NCI-H748 (cell line): ENCODE measurements at regions not wholly inside any gene's neighbourhood (a gene's known extent, or its start where the extent isn't known, plus 50 kb on each side); places are given as distances from the start of the nearest gene placed in this dataset.

Experiments used
- DNase-seq: peaks from one replicate; lab custom pipeline; 2025; ENCODE audit not compliant: unreplicated experiment; lab: John Stamatoyannopoulos, UW

DNA sequence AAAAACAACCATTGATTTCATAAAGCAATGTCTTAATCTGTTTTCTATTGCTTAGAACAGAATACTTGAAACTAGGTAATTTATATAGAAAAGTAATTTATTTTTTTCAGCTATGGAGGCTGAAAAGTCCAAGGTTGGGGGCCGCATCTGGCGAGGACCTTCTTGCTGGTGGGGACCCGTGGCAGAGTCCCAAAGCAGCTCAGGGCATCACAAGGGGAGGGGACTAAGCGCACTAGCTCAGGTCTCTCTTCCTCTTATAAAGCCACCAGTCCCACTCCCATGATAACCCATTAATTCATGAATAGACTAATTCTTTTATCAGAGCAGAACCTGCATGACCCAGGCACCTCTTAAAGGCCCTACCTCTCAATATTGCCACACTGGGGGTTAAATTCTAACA, 87.2 kb upstream of the KLF13 start:
- DNase-seq, result no peak

DNA sequence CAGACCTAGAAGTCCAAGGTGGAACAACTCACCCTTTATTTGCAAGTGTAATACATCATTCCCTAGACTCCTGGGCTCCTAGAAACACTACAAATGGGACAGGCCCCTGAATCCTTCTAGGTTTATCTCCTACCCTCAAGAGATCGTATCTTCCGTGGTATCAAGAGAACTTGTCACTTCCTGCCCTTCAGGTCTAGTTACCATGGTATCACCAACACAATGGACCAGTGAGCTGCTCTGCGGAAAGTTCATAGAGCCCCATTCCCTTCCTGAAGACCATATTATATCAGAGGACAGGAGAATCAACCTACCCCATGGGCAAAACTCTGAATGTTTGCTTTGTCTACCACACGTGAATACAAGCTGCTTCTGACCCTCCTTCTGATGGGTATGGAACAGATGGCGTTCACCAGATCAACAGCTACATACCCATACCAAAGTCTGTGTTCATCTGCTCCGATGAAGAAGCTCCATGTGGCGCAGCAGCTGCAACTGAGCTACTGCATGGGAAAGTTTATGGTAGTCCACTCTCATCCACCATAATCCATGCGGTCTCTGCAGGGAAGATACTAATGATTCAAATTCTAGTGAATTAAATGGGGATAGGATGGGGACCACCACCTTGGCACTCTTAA, 84.6 kb upstream of the KLF13 start:
- DNase-seq, result no peak

GRCh38 chr15:31243895-31244294, 82.7 kb upstream of the KLF13 start:
- DNase-seq, result no peak

DNA sequence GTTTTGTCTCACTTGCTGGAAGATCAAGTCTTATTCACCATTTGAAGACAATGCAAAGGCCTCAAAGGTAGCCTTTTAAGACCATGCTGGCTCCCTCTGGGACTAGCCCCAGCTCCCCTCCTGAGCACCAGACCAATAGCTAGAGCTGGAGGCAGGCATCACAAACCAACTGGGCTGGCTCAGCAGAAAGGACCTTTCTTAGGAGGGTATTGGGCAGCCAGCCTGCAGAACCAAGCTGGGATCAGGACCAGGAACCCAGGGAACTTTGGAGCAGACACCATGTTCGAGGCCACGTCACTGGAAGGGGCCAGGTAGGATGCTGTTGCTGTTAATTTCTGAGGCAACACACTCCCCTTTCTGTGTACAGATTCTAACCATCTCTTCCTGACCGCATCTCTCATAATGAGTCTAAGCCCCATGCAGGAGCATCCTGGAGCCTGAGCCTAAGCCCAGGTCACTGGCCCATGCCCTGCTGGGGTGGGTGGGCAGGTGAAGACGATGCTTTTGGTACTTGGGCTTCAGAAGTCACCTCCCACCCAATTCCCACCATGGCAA, 81.4 kb upstream of the KLF13 start:
- no peak for DNase-seq

DNA sequence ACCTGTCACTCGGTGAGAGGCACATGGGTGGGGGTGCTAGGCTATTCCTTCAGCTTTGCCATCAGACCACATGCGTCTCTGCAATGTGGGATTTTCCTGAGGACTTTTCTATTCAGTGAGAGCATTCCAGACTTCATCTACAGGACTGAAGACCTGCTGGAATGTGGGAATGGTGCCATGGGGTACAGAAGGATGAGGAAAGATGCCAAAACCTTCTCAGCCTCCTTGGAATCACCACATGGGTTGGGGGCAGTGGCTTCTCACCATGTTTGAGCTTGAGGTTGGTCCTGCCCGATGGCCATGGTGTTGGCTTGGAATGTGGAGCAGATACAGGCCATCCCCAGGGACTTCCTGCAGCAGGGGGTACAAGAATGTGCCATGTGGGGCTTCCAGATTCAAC, 80.9 kb upstream of the KLF13 start:
- no peak for DNase-seq

DNA sequence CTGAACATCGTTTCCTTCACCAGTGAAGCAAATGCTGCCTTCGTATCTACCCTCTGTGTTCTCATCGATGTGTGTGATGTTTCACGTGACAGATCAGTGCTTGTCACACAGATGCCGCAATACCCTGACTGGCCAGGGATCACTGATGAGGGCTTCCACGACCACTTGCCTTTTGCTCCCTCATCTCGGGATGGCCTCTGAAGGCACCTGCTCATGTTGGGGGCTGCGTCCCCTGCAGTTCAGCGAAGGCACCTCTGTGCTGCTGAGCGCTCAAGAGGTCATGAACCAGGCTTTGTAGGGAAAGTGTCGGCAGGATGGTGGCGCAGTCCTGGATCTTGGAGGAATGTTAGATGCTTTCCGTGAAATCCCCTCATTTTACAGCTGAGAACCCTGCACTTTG, 79.2 kb upstream of the KLF13 start:
- DNase-seq, result no peak

DNA sequence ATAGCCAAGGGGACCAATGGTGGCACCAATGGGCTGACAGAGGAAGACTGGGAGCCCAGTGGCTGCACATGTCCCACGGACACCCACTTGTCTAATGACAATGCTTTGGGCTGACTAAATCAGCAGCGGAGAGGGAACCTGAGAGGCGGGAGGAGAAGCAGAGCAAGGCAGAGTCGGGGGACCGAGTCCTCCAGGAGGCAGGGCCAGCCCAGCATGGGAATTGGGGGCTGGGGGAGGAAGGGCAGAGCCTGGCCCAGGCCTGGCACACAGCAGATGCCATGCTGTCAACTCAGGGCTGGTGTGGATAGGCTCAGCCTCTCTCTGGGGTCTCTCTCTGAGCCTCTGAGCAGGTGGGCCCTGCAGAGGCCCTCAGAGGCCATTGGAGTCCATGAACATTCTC, 78.4 kb upstream of the KLF13 start:
- no peak for DNase-seq

GRCh38 chr15:31248951-31249350, 77.7 kb upstream of the KLF13 start:
- no peak for DNase-seq

DNA sequence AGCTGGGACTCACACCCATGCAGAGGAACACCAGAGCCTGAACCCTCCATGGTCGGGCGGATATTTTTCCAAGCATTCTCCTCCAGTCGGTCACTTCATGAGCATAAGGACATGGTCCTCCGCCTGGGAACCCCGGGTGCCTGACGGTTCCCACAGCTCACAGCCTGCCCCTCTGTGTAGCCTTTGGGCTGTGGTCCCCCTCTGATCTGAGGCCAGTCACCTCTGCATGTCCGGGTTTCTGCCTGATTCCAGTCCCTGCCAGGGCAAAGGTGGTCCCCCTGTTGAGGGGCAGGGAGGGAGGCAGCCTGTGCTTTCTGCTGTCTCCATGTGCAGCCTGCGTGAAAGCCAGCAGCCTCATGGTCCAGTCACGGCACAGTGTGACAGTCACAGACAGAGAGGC, 76.6 kb upstream of the KLF13 start:
- no peak for DNase-seq

GRCh38 chr15:31251165-31251564, 75.5 kb upstream of the KLF13 start:
- no peak for DNase-seq

DNA sequence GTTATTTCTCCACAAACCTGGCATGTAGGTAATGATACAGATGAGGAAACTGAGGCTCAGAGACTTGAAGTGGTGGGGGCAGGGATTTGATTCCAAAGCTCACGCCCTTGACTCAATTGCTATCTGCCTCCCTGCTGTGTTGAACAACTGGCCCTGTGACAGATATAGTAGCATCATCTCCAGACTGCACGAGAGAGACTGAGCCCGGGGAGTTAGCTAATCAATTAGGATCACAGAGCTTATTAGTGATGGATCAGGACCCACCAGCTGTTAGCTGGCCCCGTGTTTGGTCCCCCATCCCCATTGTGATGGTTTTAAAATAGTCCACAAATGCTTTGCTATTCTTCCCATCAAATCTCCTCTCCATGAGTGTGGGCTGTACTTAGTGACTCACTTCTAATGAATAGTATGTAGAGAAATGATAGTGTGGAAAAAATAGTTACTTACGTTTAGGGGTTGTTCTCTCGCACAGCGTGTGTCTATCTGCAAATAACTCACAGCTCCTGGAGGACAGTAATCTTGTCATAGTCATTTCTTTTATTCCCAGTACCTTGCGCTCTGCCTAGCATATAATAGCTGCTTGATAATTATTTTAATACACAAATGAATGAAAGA, 74.4 kb upstream of the KLF13 start:
- DNase-seq, result no peak

DNA sequence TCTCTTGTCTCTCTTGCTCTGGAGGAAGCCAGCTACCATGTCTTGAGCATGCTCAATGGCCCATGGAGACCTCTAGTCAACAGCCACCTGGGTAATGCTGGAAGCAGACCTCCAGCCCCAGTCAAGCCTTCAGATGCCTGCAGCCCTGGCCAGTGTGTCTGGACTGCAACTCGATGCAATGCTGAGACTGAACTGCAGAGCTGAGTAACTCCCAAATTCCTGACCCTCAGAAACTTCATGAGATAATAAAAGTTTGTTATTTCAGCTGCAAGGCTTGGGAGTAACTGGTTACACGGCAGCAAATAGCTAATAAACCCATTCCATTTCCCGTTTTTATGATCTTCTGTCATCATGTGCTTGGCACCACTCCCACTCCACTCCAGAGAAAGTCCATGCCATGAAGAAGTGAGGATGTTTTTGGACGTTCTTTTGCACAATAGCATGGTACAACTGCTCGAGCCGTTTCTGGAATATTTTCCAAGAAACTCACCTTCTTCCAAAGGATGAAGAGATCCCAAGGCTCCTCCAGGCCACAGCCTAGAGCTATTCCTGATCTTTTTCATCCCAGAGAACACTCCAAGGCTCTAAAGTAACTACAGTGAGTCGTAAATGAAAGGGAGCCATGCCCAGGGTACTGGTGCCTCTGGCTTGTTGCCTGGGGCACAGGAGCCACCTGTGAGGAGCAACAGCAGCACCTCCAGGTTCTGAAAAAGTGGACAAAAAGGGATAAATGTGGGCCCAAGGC, 72.0 kb upstream of the KLF13 start:
- DNase-seq, result no peak

DNA sequence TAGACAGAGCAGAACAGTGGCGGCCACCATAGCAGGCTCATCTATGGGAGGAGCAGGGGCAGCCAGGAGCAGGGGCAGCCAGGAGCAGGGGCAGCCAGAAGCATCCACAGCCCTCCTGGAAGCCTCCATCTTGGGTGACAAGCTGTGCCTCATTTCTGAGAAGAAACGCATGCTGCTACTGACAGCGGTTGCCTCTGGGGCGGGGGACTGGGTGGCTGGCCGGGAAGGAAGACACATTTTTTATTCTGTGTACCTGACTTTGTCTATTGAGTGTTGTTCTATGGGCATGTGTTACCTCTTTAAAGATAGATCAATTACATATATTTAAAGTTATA, 71.5 kb upstream of the KLF13 start:
- no peak for DNase-seq

- DNase-seq, result no peak
Observed at GRCh38 chr15:31255732-31256377, 70.8 kb upstream of the KLF13 start.

GRCh38 chr15:31256378-31257265, 70.0 kb upstream of the KLF13 start:
- DNase-seq, result no peak

- DNase-seq, result no peak
Observed at GRCh38 chr15:31257286-31257685, 69.3 kb upstream of the KLF13 start.

DNA sequence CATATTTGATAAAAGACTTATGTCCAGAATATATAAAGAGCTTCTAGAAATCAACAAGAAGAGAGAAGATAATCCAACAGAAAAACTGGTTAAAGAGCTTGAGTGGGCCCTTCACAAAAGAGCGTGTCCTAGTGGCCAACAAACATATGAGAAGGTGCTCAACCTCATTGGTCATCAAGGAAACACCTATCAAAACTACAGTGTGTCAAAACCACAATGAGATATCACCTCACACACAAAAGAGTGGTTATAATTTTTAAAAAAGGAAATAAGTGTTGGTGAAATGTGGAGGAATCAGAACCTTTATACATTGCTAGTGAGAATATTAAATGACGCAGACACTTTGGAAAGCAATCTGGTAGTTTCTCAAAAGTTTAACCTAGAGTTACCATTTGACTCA, 68.4 kb upstream of the KLF13 start:
- DNase-seq, result no peak

- no peak for DNase-seq
Observed at GRCh38 chr15:31259562-31260252, 66.9 kb upstream of the KLF13 start.

GRCh38 chr15:31260646-31261265, 65.9 kb upstream of the KLF13 start:
- DNase-seq, result no peak
